ENCODE measurements at regions not wholly inside any gene's neighbourhood (a gene's known extent, or its start where the extent isn't known, plus 50 kb on each side); places are given as distances from the start of the nearest gene placed in this dataset.

DNA sequence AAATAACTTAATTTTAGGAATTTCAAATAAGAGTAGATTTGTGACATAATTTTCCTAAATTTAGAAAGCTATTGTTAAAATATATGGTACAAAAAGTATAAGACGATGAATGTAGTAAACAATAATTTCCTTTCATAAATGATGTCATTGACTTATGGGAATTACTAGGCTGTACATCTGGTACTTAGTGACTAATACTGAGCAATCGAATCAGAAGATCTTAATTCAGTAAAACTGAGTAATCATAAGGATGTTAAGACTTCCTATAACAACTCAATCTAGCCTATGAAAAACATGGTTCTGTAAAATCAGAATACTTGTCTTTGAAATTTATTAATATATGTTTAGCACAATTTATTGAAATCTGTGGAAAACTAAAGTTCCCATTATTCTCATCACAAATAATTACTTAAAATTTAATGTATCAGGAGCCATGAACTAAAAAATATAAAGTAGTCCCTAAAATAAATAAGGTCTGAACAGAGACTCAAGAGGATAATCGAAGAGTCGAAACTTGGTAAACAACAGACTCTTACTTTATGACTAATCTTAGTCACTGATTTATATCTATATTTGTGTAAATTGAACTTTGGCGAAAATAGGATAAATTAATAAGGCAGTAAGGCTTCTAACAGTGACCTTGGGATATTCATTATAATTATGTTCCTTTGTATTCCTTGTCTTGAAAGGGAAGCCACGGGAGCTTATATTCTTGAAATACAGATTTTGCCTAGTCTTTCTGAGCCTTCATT lies 142.1 kb downstream of the HGF start:
- no peak overlapping the region for H3K27ac ChIP-seq (ENCODE audit: low read depth in 1 of 2, low read length in 2 of 2)
- POLR2A ChIA-PET, result no interaction called here
- ATAC-seq (ENCODE audit: poor library complexity) (no peak), DNase-seq (no peak)
- TF ChIP-seq, protein P1, sequence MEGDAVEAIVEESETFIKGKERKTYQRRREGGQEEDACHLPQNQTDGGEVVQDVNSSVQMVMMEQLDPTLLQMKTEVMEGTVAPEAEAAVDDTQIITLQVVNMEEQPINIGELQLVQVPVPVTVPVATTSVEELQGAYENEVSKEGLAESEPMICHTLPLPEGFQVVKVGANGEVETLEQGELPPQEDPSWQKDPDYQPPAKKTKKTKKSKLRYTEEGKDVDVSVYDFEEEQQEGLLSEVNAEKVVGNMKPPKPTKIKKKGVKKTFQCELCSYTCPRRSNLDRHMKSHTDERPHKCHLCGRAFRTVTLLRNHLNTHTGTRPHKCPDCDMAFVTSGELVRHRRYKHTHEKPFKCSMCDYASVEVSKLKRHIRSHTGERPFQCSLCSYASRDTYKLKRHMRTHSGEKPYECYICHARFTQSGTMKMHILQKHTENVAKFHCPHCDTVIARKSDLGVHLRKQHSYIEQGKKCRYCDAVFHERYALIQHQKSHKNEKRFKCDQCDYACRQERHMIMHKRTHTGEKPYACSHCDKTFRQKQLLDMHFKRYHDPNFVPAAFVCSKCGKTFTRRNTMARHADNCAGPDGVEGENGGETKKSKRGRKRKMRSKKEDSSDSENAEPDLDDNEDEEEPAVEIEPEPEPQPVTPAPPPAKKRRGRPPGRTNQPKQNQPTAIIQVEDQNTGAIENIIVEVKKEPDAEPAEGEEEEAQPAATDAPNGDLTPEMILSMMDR (IDR thresholded peaks at IDR 0.05), result no peak
- no peaks in the 10 kb centered on the region for H3K36me3 Mint-ChIP-seq (ENCODE audit: low read depth)
- H3K4me3 ChIP-seq (ENCODE audit: low read length), result no peak overlapping the region
- CTCF ChIA-PET, result no interaction called here
- no peaks in the 10 kb centered on the region for H3K36me3 ChIP-seq (ENCODE audit: insufficient read depth, low read length)
- no peaks in the 10 kb centered on the region for H3K27me3 Mint-ChIP-seq
- intact Hi-C loops (cut with DNase I, micrococcal nuclease), result no loop called here
- H3K27ac Mint-ChIP-seq, result no peak overlapping the region
- no peak overlapping the region for H3K4me3 Mint-ChIP-seq
- H3K4me1 ChIP-seq (ENCODE audit: insufficient read depth, low read length), result no peaks in the 10 kb centered on the region
- peaks cover 4% of the 10 kb centered on the region for H3K9me3 Mint-ChIP-seq
- H3K4me1 Mint-ChIP-seq (ENCODE audit: low read depth), result no peaks in the 10 kb centered on the region
- H3K27me3 ChIP-seq (ENCODE audit: control insufficient read depth in 1 of 2, insufficient read depth in 2 of 2, low read length in 2 of 2), result no peaks in the 10 kb centered on the region
- H3K9me3 ChIP-seq (ENCODE audit: control insufficient read depth in 1 of 2, insufficient read depth in 1 of 2, low read length in 2 of 2), result no peaks in the 10 kb centered on the region

DNA sequence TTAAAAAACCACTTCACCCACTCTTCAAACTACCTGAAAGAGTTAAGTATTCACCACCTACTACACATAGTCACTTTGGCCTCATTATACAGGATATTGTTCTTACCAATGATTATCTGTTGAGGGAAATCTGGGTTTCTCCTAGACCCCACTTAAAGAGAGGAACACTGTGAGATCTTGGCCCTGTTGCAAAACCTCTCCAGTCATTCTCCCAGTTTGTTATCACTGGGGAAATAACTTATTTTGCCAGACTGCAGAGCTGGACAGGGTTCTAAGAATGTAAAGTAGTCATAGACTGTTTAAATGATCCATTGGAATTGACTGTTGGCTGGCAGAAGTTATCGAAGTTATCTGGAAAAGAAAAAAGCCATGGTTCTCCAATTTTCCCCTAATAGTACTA lies 143.8 kb downstream of the HGF start:
- Mint-ChIP-seq H3K27me3 (no peaks in the 10 kb centered on the region), H3K27ac (no peak overlapping the region), H3K4me3 (no peak overlapping the region), H3K36me3 (ENCODE audit: low read depth) (no peaks in the 10 kb centered on the region), H3K4me1 (ENCODE audit: low read depth) (no peaks in the 10 kb centered on the region), H3K9me3 (peaks cover 4% of the 10 kb centered on the region)
- ChIA-PET POLR2A (no interaction called here), CTCF (no interaction called here)
- Histone ChIP-seq H3K27me3 (ENCODE audit: control insufficient read depth in 1 of 2, insufficient read depth in 2 of 2, low read length in 2 of 2) (no peaks in the 10 kb centered on the region), H3K9me3 (ENCODE audit: control insufficient read depth in 1 of 2, insufficient read depth in 1 of 2, low read length in 2 of 2) (no peaks in the 10 kb centered on the region), H3K36me3 (ENCODE audit: insufficient read depth, low read length) (no peaks in the 10 kb centered on the region), H3K4me3 (ENCODE audit: low read length) (no peak overlapping the region), H3K27ac (ENCODE audit: low read depth in 1 of 2, low read length in 2 of 2) (no peak overlapping the region), H3K4me1 (ENCODE audit: insufficient read depth, low read length) (no peaks in the 10 kb centered on the region)
- TF ChIP-seq, protein P1 (IDR thresholded peaks at IDR 0.05), result no peak
- intact Hi-C loops (cut with DNase I, micrococcal nuclease), result no loop called here
- ATAC-seq (ENCODE audit: poor library complexity), result no peak
- DNase-seq, result no peak

DNA sequence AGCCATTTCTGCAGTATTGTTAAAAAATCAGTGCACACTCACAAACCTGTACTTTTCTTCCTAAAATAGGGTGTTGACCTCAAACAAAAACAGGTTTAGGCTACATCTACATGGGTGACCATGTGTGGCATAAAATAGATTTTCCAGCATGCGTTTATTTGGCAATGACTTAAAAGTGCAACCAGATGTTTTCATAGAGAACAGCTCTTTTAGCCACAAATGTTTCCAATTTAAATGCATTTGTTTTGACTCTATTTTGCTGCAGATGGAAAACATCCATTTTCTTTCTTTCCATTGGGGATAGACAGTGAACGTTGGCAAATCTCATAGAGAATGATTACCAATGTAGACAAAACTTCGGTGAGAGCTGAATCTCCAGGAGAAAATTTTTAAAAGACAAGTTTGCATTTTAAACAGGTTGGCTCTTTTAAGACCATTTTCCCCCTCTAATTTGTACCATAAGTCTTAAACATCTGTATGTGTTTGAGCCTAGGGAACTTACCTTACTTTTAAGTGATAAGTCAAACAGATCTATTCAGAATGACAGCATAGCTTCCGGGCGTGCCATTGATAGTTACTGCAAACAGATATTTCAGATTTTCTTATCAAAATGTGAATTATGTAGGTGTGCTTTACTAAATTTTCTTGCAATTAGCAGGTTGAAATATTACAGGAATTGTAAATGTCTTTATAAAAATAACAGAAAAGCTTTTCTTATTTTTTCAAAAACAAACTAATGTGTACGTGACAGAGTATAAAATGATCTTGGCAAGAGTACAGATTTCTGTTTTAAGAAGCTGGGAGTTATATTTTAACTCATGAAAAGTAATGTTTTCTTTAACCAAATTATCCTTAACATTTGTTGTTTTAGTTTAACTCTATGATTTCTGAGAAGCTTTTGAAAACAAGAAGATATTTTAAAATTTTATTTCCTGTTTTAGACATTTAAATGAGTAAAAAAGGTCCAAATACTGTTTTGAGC lies 144.9 kb downstream of the HGF start:
- Histone ChIP-seq H3K9me3 (ENCODE audit: control insufficient read depth in 1 of 2, insufficient read depth in 1 of 2, low read length in 2 of 2) (no peaks in the 10 kb centered on the region), H3K27ac (ENCODE audit: low read depth in 1 of 2, low read length in 2 of 2) (no peak overlapping the region), H3K36me3 (ENCODE audit: insufficient read depth, low read length) (no peaks in the 10 kb centered on the region), H3K27me3 (ENCODE audit: control insufficient read depth in 1 of 2, insufficient read depth in 2 of 2, low read length in 2 of 2) (no peaks in the 10 kb centered on the region), H3K4me3 (ENCODE audit: low read length) (no peak overlapping the region), H3K4me1 (ENCODE audit: insufficient read depth, low read length) (no peaks in the 10 kb centered on the region)
- H3K27me3 Mint-ChIP-seq, result no peaks in the 10 kb centered on the region
- no peak for DNase-seq
- intact Hi-C loops (cut with DNase I, micrococcal nuclease), result no loop called here
- H3K36me3 Mint-ChIP-seq (ENCODE audit: low read depth), result no peaks in the 10 kb centered on the region
- ChIA-PET CTCF (no interaction called here), POLR2A (no interaction called here)
- no peaks in the 10 kb centered on the region for H3K4me1 Mint-ChIP-seq (ENCODE audit: low read depth)
- peaks cover 3% of the 10 kb centered on the region for H3K9me3 Mint-ChIP-seq
- H3K27ac Mint-ChIP-seq, result no peak overlapping the region
- TF ChIP-seq, protein P1 (IDR thresholded peaks at IDR 0.05), result no peak
- ATAC-seq (ENCODE audit: poor library complexity), result no peak
- H3K4me3 Mint-ChIP-seq, result no peak overlapping the region
